ENCODE measurements at regions not wholly inside any gene's neighbourhood (a gene's known extent, or its start where the extent isn't known, plus 50 kb on each side); places are given as distances from the start of the nearest gene placed in this dataset.

DNA sequence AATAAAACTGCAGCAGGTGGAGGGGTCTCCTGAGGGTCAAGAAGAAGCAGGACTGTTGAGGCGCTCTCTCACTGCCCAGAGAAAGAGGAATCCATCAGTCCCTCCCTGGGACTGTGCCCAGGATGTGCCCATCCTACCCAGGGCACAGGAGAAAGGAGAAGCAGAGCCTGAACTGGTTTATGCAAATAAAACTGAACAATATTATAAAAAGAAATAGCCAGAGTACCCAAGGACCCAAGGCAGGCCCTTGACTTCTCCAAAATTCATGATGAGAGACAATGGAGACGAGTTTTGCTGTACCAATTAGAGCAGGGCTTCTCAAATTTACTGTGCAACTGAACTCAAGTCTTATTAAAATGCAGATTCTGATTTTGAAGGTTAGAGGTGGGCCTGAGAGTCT, 211.0 kb downstream of the IGSF11 start:
- DNase-seq, result no peak

DNA sequence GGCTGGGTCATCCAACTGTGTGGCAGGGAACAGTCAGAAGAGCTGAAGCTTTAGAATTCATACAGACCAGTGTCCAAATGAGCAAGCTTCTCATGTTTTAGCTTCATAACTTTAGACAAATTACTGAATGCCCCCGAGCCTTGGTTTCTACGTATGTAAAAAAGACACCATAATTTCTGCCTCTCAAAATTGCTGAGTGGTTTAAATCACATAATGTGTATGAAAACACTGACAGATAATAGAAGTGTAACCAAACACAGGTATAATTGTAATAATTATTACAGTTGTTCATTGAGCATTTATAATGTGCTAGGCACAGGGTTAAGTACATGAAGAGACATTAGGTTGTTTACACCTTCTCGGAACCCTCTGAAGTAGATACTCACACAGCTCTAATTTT, 207.2 kb downstream of the IGSF11 start:
- DNase-seq, result no peak

DNA sequence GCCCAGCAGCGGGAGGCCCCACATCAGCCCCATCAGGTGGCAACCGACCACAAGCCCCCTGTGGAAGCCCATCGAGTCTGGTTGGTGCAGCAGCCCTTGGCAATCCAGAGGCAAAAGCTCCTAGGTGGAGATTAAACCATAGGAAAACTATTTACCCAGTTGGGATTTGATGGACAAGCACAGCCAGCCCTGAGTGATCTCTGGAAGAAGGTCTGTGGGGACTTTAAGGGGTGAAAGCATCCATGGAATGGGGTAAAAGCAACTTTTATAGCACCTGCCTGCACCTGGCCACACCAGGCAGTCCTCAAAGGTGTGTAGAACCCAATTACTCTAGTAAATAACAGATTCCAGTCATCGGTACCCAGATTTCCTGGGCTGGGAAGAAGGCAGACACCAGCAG, 206.3 kb downstream of the IGSF11 start:
- DNase-seq, result no peak

DNA sequence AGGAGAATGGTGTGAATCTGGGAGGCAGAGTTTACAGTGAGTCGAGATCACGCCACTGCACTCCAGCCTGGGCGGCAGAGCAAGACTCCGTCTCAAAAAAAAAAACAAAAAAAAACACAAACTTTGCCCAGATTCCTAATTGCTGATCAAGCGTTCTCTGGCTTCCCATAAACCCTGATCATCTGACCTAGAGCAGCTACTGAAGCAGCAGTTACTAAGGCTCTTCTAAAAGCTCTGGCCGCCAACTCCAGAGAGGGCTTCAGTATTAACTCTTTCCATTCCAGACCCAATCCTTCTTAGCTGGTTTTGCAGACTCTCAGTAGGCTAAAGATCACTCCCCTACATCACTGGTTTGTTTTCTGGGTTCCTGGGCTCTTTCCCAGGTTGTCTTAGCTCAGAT, 201.6 kb downstream of the IGSF11 start:
- no peak for DNase-seq

DNA sequence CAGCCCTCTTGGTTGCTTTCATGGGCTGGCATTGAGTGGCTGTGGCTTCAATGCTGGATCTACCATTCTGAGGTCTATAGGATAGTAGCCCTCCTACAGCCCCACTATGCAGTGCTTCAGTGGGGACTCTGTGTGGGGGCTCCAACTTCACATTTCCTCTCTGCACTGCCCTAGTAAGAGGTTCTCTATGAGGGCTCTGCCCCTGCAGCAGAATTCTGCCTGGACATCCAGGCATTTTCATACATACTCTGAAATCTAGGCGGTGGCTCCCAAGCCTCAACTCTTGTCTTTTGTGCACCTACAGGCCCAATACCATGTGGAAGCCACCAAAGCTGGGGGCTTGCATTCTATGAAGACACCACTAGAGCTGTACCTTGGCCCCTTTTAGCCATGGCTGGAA, 195.8 kb downstream of the IGSF11 start:
- no peak for DNase-seq

DNA sequence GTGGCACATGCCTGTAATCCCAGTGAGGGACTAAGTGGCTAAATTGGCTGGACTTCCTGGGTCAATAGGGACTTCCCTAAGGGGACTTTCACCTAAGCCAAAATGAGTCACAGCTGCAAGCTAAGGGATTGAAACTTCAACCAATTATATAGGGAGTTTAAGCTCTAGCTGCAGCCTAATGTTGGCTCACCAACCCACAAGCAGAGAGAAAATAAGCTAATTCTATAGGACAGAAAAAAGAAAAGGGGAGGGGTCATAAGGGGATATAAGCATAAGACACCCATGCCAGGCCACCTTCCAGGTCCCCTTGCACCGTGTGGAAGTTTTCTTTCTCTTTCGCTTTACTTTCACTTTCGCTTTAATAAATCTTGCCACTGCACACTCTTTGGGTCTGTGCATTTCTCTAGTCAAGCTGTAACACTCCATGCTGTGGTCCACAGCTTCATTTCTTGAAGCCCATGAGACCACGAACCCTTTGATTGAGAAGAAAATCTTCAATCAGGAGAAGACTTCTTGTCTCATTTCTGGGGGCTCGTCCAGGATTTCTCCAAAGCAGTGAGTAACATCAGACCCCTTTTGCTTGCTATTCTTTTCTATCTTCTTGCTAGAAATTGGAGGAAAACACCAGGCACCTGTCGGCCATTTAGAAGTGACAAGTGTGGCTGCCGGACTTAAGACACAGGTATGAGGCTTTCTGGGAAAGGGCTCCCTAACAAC, 192.3 kb downstream of the IGSF11 start:
- DNase-seq, result no peak

DNA sequence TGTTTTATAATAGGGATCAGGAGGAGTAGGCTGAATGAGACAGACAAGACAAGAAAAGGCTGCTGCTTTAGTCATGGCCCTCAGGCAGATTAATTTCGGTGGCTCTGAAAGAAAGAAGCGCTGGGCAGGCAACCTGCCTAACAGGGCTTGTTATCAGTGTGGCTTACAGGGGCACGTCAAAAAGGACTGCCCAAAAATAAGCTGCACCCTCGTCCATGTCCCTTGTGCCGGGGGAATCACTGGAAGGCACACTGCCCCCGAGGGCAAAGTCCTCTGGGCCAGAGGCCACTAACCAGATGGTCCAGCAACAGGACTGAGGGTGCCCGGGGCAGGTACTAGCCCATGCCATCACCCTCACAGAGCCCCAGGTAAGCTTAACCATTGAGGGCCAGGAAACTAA, 188.5 kb downstream of the IGSF11 start:
- no peak for DNase-seq

All from KG1 (cell line).